ENCODE measurements at regions not wholly inside any gene's neighbourhood (a gene's known extent, or its start where the extent isn't known, plus 50 kb on each side); places are given as distances from the start of the nearest gene placed in this dataset.

DNA sequence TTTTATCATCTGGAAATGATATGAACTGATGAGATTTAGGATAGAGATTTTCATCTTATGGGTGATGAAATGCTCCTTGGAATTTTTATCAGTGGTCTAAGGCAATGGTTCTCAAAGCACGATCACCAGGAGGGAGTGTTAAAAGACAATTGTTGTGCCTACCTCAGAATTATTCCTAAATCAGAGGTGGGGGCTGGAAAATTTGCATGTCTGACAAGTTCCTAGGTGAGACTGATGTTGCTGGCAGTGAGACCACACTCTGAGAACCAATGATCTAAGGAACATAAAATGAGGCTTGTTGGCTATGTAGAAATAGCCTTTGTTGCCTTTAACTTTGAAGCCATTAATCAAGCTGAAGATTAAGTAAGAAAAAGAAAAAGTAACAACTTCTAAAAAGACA lies 416.6 kb upstream of the AZI2 start:
- Histone ChIP-seq H3K36me3 (no peaks in the 10 kb centered on the region), H3K27ac (no peak overlapping the region)
- 80% methylated on average over 1 of the region's 1 CpG for WGBS

DNA sequence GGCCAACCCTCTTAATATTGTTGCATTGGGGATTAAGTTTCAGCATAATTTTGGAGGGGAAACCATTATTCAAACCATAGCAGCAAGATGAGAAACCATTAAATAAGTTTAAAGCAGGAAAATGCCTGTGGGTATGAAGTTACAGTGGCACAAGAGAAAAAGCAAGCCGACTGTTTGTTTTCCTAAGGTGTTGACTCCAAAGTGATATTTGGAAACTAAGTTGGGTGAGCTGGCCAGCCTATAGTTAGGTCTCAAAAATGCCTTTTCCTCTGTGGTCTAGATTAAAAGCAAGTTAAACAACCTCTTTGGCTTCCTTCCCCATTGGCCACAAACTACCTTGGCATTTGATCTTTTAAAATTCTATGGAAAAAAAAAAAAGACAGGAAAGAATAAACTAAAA lies 419.8 kb upstream of the AZI2 start:
- Histone ChIP-seq H3K27me3 (no peaks in the 10 kb centered on the region), H3K4me1 (no peaks in the 10 kb centered on the region), H3K36me3 (no peaks in the 10 kb centered on the region), H3K4me3 (no peak overlapping the region), H3K27ac (no peak overlapping the region), H3K9me3 (peaks cover 11% of the 10 kb centered on the region)
- DNase-seq (ENCODE audit: low spot score in 2 of 2): no peak
- no peak for TF ChIP-seq EP300 (IDR thresholded peaks at IDR 0.05)
- WGBS: 47% methylated on average over 1 of the region's 1 CpG

More for the DNA sequence above, 416.6 kb upstream of the AZI2 start:
- TF ChIP-seq, protein P1, sequence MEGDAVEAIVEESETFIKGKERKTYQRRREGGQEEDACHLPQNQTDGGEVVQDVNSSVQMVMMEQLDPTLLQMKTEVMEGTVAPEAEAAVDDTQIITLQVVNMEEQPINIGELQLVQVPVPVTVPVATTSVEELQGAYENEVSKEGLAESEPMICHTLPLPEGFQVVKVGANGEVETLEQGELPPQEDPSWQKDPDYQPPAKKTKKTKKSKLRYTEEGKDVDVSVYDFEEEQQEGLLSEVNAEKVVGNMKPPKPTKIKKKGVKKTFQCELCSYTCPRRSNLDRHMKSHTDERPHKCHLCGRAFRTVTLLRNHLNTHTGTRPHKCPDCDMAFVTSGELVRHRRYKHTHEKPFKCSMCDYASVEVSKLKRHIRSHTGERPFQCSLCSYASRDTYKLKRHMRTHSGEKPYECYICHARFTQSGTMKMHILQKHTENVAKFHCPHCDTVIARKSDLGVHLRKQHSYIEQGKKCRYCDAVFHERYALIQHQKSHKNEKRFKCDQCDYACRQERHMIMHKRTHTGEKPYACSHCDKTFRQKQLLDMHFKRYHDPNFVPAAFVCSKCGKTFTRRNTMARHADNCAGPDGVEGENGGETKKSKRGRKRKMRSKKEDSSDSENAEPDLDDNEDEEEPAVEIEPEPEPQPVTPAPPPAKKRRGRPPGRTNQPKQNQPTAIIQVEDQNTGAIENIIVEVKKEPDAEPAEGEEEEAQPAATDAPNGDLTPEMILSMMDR (IDR thresholded peaks at IDR 0.05): no peak
- no peak for TF ChIP-seq POLR2A (IDR thresholded peaks at IDR 0.05)
- TF ChIP-seq EP300 (IDR thresholded peaks at IDR 0.05): no peak
- no peak for TF ChIP-seq POLR2AphosphoS5 (IDR thresholded peaks at IDR 0.05)
- Histone ChIP-seq H3K27me3 (no peaks in the 10 kb centered on the region), H3K9me3 (peaks cover 6% of the 10 kb centered on the region), H3K4me1 (no peaks in the 10 kb centered on the region), H3K4me3 (no peak overlapping the region)
- no peak for DNase-seq (ENCODE audit: low spot score in 2 of 2)

DNA sequence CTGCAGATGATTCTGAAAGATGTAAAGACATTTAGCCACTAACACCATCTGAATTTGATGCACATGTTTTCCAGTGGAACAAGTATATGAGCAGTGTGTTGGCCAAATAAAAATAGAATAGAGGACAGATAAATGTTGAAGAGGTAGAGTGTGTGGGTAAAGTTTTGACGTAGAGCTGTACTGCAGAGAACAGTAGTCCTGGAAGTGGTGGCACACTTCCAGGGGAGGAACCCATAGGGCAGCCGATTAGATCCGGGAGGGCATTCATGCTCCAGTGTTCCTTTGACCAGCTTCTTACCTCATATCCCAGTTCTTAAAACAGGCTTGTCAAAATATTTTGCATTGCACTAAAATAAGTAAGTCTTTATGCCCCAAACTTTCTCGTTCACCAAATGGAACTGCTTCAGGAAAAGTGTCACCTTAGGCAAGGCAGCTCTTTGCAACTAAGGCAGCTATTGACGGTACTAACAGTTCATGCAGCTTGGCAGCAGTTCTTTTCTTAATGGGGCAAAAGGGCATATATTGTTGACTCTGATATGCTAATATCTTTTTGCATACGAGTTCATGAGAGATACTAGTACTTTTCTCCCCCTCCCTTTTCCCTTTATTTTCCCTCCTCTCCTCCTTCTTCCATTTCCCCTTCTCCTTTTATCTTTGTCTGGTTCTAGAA lies 429.3 kb upstream of the AZI2 start:
- H3K4me3 ChIP-seq: no peak overlapping the region
- no peaks in the 10 kb centered on the region for H3K27me3 ChIP-seq
- DNase-seq (ENCODE audit: low spot score in 2 of 2): no peak
- no peaks in the 10 kb centered on the region for H3K36me3 ChIP-seq
- no peaks in the 10 kb centered on the region for H3K9me3 ChIP-seq
- no peaks in the 10 kb centered on the region for H3K4me1 ChIP-seq
- TF ChIP-seq POLR2AphosphoS5 (IDR thresholded peaks at IDR 0.05): no peak
- TF ChIP-seq POLR2A (IDR thresholded peaks at IDR 0.05): no peak
- TF ChIP-seq, protein P1 (IDR thresholded peaks at IDR 0.05): no peak
- TF ChIP-seq EP300 (IDR thresholded peaks at IDR 0.05): no peak
- H3K27ac ChIP-seq: no peak overlapping the region
- whole genome bisulfite sequencing: 82% methylated on average over 6 of the region's 6 CpGs

DNA sequence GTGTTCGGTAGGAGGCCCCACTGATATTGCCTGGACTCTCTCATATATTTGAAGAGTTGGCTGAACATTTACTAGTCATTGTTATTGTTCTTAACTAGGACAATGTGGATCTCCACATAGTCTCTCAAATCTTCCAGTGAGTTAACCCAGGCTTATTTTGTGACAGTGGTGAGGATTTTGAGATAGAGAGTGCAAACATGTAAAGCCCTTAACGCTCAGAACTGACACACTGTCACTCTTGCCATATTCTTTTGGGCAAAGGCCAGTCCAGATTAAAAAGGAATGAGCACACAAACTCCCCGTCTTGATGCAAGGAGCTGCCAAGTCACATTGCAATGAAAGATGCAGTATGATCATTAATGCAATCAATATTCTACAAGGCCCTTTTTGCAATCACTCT lies 431.9 kb upstream of the AZI2 start:
- TF ChIP-seq POLR2A (IDR thresholded peaks at IDR 0.05) (no peak), EP300 (IDR thresholded peaks at IDR 0.05) (no peak), POLR2AphosphoS5 (IDR thresholded peaks at IDR 0.05) (no peak)
- TF ChIP-seq, protein P1 (IDR thresholded peaks at IDR 0.05): no peak
- Histone ChIP-seq H3K9me3 (no peaks in the 10 kb centered on the region), H3K27ac (no peak overlapping the region), H3K27me3 (no peaks in the 10 kb centered on the region), H3K4me3 (no peak overlapping the region), H3K4me1 (no peaks in the 10 kb centered on the region), H3K36me3 (no peaks in the 10 kb centered on the region)
- 62% methylated on average over 3 of the region's 3 CpGs for WGBS
- no peak for DNase-seq (ENCODE audit: low spot score in 2 of 2)

DNA sequence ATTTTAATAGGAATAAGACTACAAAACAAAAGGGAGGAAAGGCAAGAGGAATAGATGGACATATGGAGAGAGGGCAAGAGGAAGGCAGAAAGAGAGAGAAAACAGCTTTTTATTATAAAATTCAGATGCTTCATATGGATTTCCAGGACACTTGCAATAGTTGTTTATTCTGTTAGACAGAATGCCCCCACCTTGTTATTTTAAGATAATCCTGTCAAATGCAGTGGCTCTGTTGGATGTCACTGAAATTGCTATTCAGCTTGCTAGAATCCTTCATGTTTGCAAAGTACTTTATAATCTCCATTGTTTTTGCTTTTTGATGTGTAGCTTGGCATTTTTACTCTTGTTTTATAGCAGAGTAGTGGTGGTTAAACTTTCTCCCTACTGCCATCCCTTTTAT lies 432.4 kb upstream of the AZI2 start:
- Histone ChIP-seq H3K27me3 (no peaks in the 10 kb centered on the region), H3K36me3 (no peaks in the 10 kb centered on the region), H3K4me1 (no peaks in the 10 kb centered on the region), H3K27ac (no peak overlapping the region), H3K9me3 (no peaks in the 10 kb centered on the region), H3K4me3 (no peak overlapping the region)
- DNase-seq (ENCODE audit: low spot score in 2 of 2): no peak
- TF ChIP-seq, protein P1 (IDR thresholded peaks at IDR 0.05): no peak
- no peak for TF ChIP-seq POLR2AphosphoS5 (IDR thresholded peaks at IDR 0.05)
- no peak for TF ChIP-seq POLR2A (IDR thresholded peaks at IDR 0.05)
- TF ChIP-seq EP300 (IDR thresholded peaks at IDR 0.05): no peak

DNA sequence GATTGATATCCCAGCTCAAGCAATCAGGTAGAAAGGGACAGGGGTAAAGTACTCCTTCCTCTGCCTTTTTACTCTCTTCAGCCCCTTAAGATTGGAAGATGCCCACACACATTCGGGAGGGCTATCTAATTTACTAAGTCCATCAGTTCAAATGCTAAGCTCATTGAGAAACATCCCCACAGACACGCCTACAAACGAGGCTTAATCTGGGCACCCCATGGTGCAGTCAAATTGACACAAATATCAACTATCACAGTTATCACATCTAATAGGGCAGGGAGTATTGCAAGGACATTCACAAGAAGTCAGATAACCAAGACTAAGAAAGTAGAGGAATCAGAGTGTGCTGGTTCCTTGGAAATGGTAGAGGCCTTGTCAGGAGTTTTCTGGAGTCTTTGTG lies 437.8 kb upstream of the AZI2 start:
- no peak for DNase-seq (ENCODE audit: low spot score in 2 of 2)
- Histone ChIP-seq H3K4me3 (no peak overlapping the region), H3K9me3 (no peaks in the 10 kb centered on the region), H3K27me3 (no peaks in the 10 kb centered on the region), H3K27ac (no peak overlapping the region), H3K36me3 (no peaks in the 10 kb centered on the region), H3K4me1 (no peaks in the 10 kb centered on the region)
- no peak for TF ChIP-seq POLR2AphosphoS5 (IDR thresholded peaks at IDR 0.05)
- TF ChIP-seq POLR2A (IDR thresholded peaks at IDR 0.05): no peak
- TF ChIP-seq, protein P1 (IDR thresholded peaks at IDR 0.05): no peak
- no peak for TF ChIP-seq EP300 (IDR thresholded peaks at IDR 0.05)
- 95% methylated on average over 3 of the region's 3 CpGs for WGBS
